ENCODE measurements at regions not wholly inside any gene's neighbourhood (a gene's known extent, or its start where the extent isn't known, plus 50 kb on each side); places are given as distances from the start of the nearest gene placed in this dataset.

GRCh38 chr6:118761645-118762044 is 110.3 kb upstream of the CEP85L start:
- Mint-ChIP-seq H3K4me3 (no peak overlapping the region), H3K4me1 (ENCODE audit: low read depth) (peaks cover 11% of the 10 kb centered on the region), H3K36me3 (ENCODE audit: insufficient read depth) (no peaks in the 10 kb centered on the region), H3K27me3 (ENCODE audit: low read depth) (peaks cover 4% of the 10 kb centered on the region), H3K9me3 (no peaks in the 10 kb centered on the region)
- no peak for DNase-seq
- ATAC-seq = no peak

- no peak for DNase-seq
- Mint-ChIP-seq H3K9me3 (no peaks in the 10 kb centered on the region), H3K27me3 (ENCODE audit: low read depth) (peaks cover 4% of the 10 kb centered on the region), H3K36me3 (ENCODE audit: insufficient read depth) (no peaks in the 10 kb centered on the region), H3K4me1 (ENCODE audit: low read depth) (peaks cover 18% of the 10 kb centered on the region), H3K4me3 (no peak overlapping the region)
- no peak for ATAC-seq
These were observed 107.6 kb upstream of the CEP85L start for GRCh38 chr6:118758946-118759345.

- ATAC-seq (peak; percentile 81 to 87), DNase-seq (no peak)
- Mint-ChIP-seq H3K4me3 (no peak overlapping the region), H3K4me1 (ENCODE audit: low read depth) (peaks cover 18% of the 10 kb centered on the region), H3K9me3 (peaks cover 3% of the 10 kb centered on the region), H3K36me3 (ENCODE audit: insufficient read depth) (no peaks in the 10 kb centered on the region), H3K27me3 (ENCODE audit: low read depth) (peaks cover 4% of the 10 kb centered on the region)
These were observed 104.7 kb upstream of the CEP85L start for GRCh38 chr6:118755941-118756646.

GRCh38 chr6:118752803-118753202 is 101.4 kb upstream of the CEP85L start:
- no peak overlapping the region for H3K4me3 Mint-ChIP-seq

GRCh38 chr6:118751072-118751471 is 99.7 kb upstream of the CEP85L start:
- H3K27me3 Mint-ChIP-seq (ENCODE audit: low read depth) = no peaks in the 10 kb centered on the region
- DNase-seq (no peak), ATAC-seq (no peak)
- no peak overlapping the region for H3K4me3 Mint-ChIP-seq
- peaks cover 3% of the 10 kb centered on the region for H3K9me3 Mint-ChIP-seq
- H3K36me3 Mint-ChIP-seq (ENCODE audit: insufficient read depth) = no peaks in the 10 kb centered on the region
- peaks cover 25% of the 10 kb centered on the region for H3K4me1 Mint-ChIP-seq (ENCODE audit: low read depth)

More at GRCh38 chr6:118752803-118753202, 101.4 kb upstream of the CEP85L start:
- Mint-ChIP-seq H3K4me1 (ENCODE audit: low read depth) (peaks cover 29% of the 10 kb centered on the region), H3K36me3 (ENCODE audit: insufficient read depth) (no peaks in the 10 kb centered on the region), H3K27me3 (ENCODE audit: low read depth) (no peaks in the 10 kb centered on the region), H3K9me3 (peaks cover 3% of the 10 kb centered on the region)
- DNase-seq = no peak
- ATAC-seq = no peak

GRCh38 chr6:118750143-118750542 is 98.8 kb upstream of the CEP85L start:
- no peak overlapping the region for H3K4me3 Mint-ChIP-seq
- DNase-seq (no peak), ATAC-seq (peak; percentile 39 to 46)
- no peaks in the 10 kb centered on the region for H3K36me3 Mint-ChIP-seq (ENCODE audit: insufficient read depth)
- no peaks in the 10 kb centered on the region for H3K27me3 Mint-ChIP-seq (ENCODE audit: low read depth)
- H3K9me3 Mint-ChIP-seq = peaks cover 3% of the 10 kb centered on the region
- peaks cover 21% of the 10 kb centered on the region for H3K4me1 Mint-ChIP-seq (ENCODE audit: low read depth)

- H3K9me3 Mint-ChIP-seq = peaks cover 3% of the 10 kb centered on the region
- H3K4me3 Mint-ChIP-seq = no peak overlapping the region
- DNase-seq (no peak), ATAC-seq (peak; percentile 27 to 32)
- peaks cover 21% of the 10 kb centered on the region for H3K4me1 Mint-ChIP-seq (ENCODE audit: low read depth)
- no peaks in the 10 kb centered on the region for H3K36me3 Mint-ChIP-seq (ENCODE audit: insufficient read depth)
- no peaks in the 10 kb centered on the region for H3K27me3 Mint-ChIP-seq (ENCODE audit: low read depth)
These were observed 97.1 kb upstream of the CEP85L start for GRCh38 chr6:118748311-118749062.

- H3K27me3 Mint-ChIP-seq (ENCODE audit: low read depth) = no peaks in the 10 kb centered on the region
- peaks cover 21% of the 10 kb centered on the region for H3K4me1 Mint-ChIP-seq (ENCODE audit: low read depth)
- H3K36me3 Mint-ChIP-seq (ENCODE audit: insufficient read depth) = no peaks in the 10 kb centered on the region
These were observed 95.4 kb upstream of the CEP85L start for GRCh38 chr6:118746825-118747174.

GRCh38 chr6:118746145-118746824 is 94.9 kb upstream of the CEP85L start:
- H3K4me1 Mint-ChIP-seq (ENCODE audit: low read depth) = peaks cover 21% of the 10 kb centered on the region
- H3K4me3 Mint-ChIP-seq = no peak overlapping the region
- DNase-seq (no peak), ATAC-seq (no peak)
- no peaks in the 10 kb centered on the region for H3K36me3 Mint-ChIP-seq (ENCODE audit: insufficient read depth)
- peaks cover 2% of the 10 kb centered on the region for H3K9me3 Mint-ChIP-seq
- H3K27me3 Mint-ChIP-seq (ENCODE audit: low read depth) = no peaks in the 10 kb centered on the region

More at GRCh38 chr6:118746825-118747174, 95.4 kb upstream of the CEP85L start:
- Mint-ChIP-seq H3K4me3 (no peak overlapping the region), H3K9me3 (peaks cover 3% of the 10 kb centered on the region)
- DNase-seq (no peak), ATAC-seq (no peak)

- no peaks in the 10 kb centered on the region for H3K36me3 Mint-ChIP-seq (ENCODE audit: insufficient read depth)
- ATAC-seq (no peak), DNase-seq (no peak)
- H3K9me3 Mint-ChIP-seq = no peaks in the 10 kb centered on the region
- H3K4me1 Mint-ChIP-seq (ENCODE audit: low read depth) = peaks cover 19% of the 10 kb centered on the region
- no peaks in the 10 kb centered on the region for H3K27me3 Mint-ChIP-seq (ENCODE audit: low read depth)
- H3K4me3 Mint-ChIP-seq = no peak overlapping the region
These were observed 93.8 kb upstream of the CEP85L start for GRCh38 chr6:118745156-118745555.

GRCh38 chr6:118744261-118744941 is 93.0 kb upstream of the CEP85L start:
- ATAC-seq = no peak

GRCh38 chr6:118743746-118744145 is 92.4 kb upstream of the CEP85L start:
- no peak for ATAC-seq
- Mint-ChIP-seq H3K4me3 (no peak overlapping the region), H3K27me3 (ENCODE audit: low read depth) (no peaks in the 10 kb centered on the region)

More at GRCh38 chr6:118744261-118744941, 93.0 kb upstream of the CEP85L start:
- Mint-ChIP-seq H3K4me1 (ENCODE audit: low read depth) (peaks cover 18% of the 10 kb centered on the region), H3K4me3 (no peak overlapping the region), H3K9me3 (no peaks in the 10 kb centered on the region), H3K27me3 (ENCODE audit: low read depth) (no peaks in the 10 kb centered on the region), H3K36me3 (ENCODE audit: insufficient read depth) (no peaks in the 10 kb centered on the region)
- no peak for DNase-seq

GRCh38 chr6:118740372-118740771 is 89.0 kb upstream of the CEP85L start:
- ATAC-seq = no peak
- Mint-ChIP-seq H3K36me3 (ENCODE audit: insufficient read depth) (no peaks in the 10 kb centered on the region), H3K4me3 (no peak overlapping the region), H3K9me3 (no peaks in the 10 kb centered on the region), H3K27me3 (ENCODE audit: low read depth) (no peaks in the 10 kb centered on the region), H3K4me1 (ENCODE audit: low read depth) (peaks cover 16% of the 10 kb centered on the region)
- DNase-seq = no peak

More at GRCh38 chr6:118743746-118744145, 92.4 kb upstream of the CEP85L start:
- Mint-ChIP-seq H3K4me1 (ENCODE audit: low read depth) (peaks cover 15% of the 10 kb centered on the region), H3K36me3 (ENCODE audit: insufficient read depth) (no peaks in the 10 kb centered on the region), H3K9me3 (no peaks in the 10 kb centered on the region)
- DNase-seq = no peak

GRCh38 chr6:118739696-118740353 is 88.4 kb upstream of the CEP85L start:
- DNase-seq (no peak), ATAC-seq (no peak)
- H3K36me3 Mint-ChIP-seq (ENCODE audit: insufficient read depth) = no peaks in the 10 kb centered on the region
- H3K4me3 Mint-ChIP-seq = no peak overlapping the region
- no peaks in the 10 kb centered on the region for H3K27me3 Mint-ChIP-seq (ENCODE audit: low read depth)
- H3K4me1 Mint-ChIP-seq (ENCODE audit: low read depth) = peaks cover 19% of the 10 kb centered on the region
- no peaks in the 10 kb centered on the region for H3K9me3 Mint-ChIP-seq
